SKM-1 (cell line): ENCODE measurements at regions not wholly inside any gene's neighbourhood (a gene's known extent, or its start where the extent isn't known, plus 50 kb on each side); places are given as distances from the start of the nearest gene placed in this dataset.
"Not testable (repeated sequence)": the region's sequence is repeated elsewhere in the genome, so short reads cannot be mapped to it uniquely, and the experiment has no call there.

Experiments
- DNase-seq: peaks from one replicate; lab custom pipeline; 2025; ENCODE audit not compliant: unreplicated experiment; lab: John Stamatoyannopoulos, UW

- no peak for DNase-seq
These were observed 66.6 kb downstream of the LACC1 start for GRCh38 chr13:43946281-43946680.

- DNase-seq, result no peak
These were observed 68.3 kb downstream of the LACC1 start for GRCh38 chr13:43947897-43948458.

- DNase-seq, result no peak
These were observed 73.7 kb downstream of the LACC1 start for GRCh38 chr13:43953370-43953769.

GRCh38 chr13:43956975-43957374 lies 77.3 kb downstream of the LACC1 start:
- not testable (repeated sequence) for DNase-seq

GRCh38 chr13:43959291-43959690 lies 79.6 kb downstream of the LACC1 start:
- DNase-seq, result no peak

GRCh38 chr13:43961909-43962308 lies 82.2 kb downstream of the LACC1 start:
- no peak for DNase-seq

GRCh38 chr13:43963726-43964125 lies 84.0 kb downstream of the LACC1 start:
- DNase-seq, result no peak

GRCh38 chr13:43964698-43965458 lies 85.2 kb downstream of the LACC1 start:
- no peak for DNase-seq

GRCh38 chr13:43965459-43965845 lies 85.7 kb downstream of the LACC1 start:
- no peak for DNase-seq

GRCh38 chr13:43968251-43968942 lies 88.7 kb downstream of the LACC1 start:
- DNase-seq, result not testable (repeated sequence)

- DNase-seq, result not testable (repeated sequence)
These were observed 89.4 kb downstream of the LACC1 start for GRCh38 chr13:43968943-43969690.

GRCh38 chr13:43969919-43970318 lies 90.2 kb downstream of the LACC1 start:
- DNase-seq, result not testable (repeated sequence)

GRCh38 chr13:43970520-43971242 lies 91.0 kb downstream of the LACC1 start:
- DNase-seq, result not testable (repeated sequence)

GRCh38 chr13:43971324-43971723 lies 91.6 kb downstream of the LACC1 start:
- DNase-seq, result not testable (repeated sequence)

GRCh38 chr13:43977911-43978310 lies 98.2 kb downstream of the LACC1 start:
- DNase-seq, result no peak

GRCh38 chr13:43978688-43979087 lies 99.0 kb downstream of the LACC1 start:
- no peak for DNase-seq

- no peak for DNase-seq
These were observed 99.8 kb downstream of the LACC1 start for GRCh38 chr13:43979492-43979891.

GRCh38 chr13:43980587-43980986 lies 100.9 kb downstream of the LACC1 start:
- no peak for DNase-seq

GRCh38 chr13:43981091-43981490 lies 101.4 kb downstream of the LACC1 start:
- no peak for DNase-seq

- no peak for DNase-seq
These were observed 102.0 kb downstream of the LACC1 start for GRCh38 chr13:43981512-43982301.
